Ascending aorta (tissue), 2 donors: ENCODE measurements at regions not wholly inside any gene's neighbourhood (a gene's known extent, or its start where the extent isn't known, plus 50 kb on each side); places are given as distances from the start of the nearest gene placed in this dataset.

Source experiments
- DNase-seq, 2 donors: peaks; one replicate each; pipeline ENCODE4 v3.0.0-alpha.2; 2019; ENCODE audit warnings: low spot score in 2 of 2
- H3K27ac ChIP-seq, 2 donors: fragments of 200-600 bp; sonication (generic); one replicate each; pipeline ENCODE4 v1.5.1; 2016 to 2017; ENCODE audit warnings: mild to moderate bottlenecking in 1 of 2
- H3K27me3 ChIP-seq: fragments of 200-600 bp; sonication (generic); one replicate; pipeline ENCODE4 v1.5.1; 2017
- H3K36me3 ChIP-seq, 2 donors: fragments of 200-600 bp; sonication (generic); one replicate each; pipeline ENCODE4 v1.5.1; 2016
- H3K4me1 ChIP-seq, 2 donors: fragments of 200-600 bp; sonication (generic); one replicate each; pipeline ENCODE4 v1.5.1; 2016 to 2017; ENCODE audit warnings: mild to moderate bottlenecking in 1 of 2
- H3K4me3 ChIP-seq, 2 donors: fragments of 200-600 bp; sonication (generic); one replicate each; pipeline ENCODE4 v1.5.1; 2016 to 2017; ENCODE audit warnings: mild to moderate bottlenecking in 1 of 2
- H3K9me3 ChIP-seq, 2 donors: fragments of 200-600 bp; sonication (generic); one replicate each; pipeline ENCODE4 v1.5.1; 2016
- intact Hi-C: fragments of 100-400 bp; cut with DNase I; formaldehyde crosslinking; loops from one replicate; pipeline ENCODE4 v1.15.1; 2023
- TF ChIP-seq, protein P1 (sequence below), 3 experiments: fragments of 200-600 bp in 2 of 3; fragments of 450-650 bp in 1 of 3; sonication (generic) in 2 of 3; IDR thresholded peaks; one replicate each; pipeline ENCODE4 v1.5.1; 2016 to 2019; ENCODE audit warnings: antibody characterized with exemption in 3 of 3, mild to moderate bottlenecking in 1 of 3, moderate library complexity in 1 of 3

DNA sequence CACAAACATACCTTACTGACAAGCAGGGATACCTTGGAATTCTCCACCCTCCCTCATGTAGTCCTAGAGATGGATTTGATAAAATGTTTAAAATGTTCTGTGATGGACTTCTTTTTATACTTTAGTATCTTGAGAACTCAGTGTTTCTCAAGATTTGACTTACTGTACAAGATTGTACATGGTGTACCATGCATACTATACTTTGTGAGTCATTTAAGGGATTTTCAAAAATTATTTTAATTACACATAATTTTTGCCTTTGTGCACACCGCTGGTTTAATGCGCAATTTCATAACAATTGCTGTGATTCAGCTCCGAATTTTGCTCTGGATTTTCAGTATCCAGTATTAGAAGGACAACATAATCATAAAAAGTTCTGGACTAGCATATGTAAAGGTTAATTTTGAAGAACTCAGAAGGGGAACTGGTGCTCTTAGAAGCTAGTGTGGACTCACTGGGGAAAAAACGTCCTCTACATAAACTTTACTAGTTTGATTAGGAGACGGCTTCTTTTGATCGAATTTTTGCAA is 78.6 kb upstream of the ACSL3 start:
- H3K9me3 ChIP-seq = no peaks in the 10 kb centered on the region
- intact Hi-C loops = no loop called here

DNA sequence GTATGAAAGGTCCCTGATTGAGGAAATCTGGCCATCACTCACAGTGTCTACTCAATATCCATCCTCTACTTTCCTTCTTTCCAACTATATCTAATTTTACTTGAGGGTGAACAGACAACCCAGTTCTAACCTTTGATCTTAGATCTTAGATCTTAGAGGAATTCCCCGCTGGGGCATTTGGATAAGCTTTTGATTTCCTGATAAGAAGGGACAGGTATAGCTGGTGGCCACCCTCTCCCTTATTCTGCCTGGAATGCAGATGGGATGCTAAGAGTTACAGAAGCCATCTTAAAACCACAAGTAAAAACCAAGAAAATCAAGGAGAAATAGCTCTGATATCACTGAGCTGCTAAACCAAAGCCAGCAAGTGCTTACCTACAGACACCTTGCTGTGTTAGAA is 77.2 kb upstream of the ACSL3 start:
- H3K4me3 ChIP-seq = no peak overlapping the region
- H3K27me3 ChIP-seq = no peaks in the 10 kb centered on the region
- intact Hi-C loops = no loop called here
- no peaks in the 10 kb centered on the region for H3K36me3 ChIP-seq
- H3K27ac ChIP-seq = no peak overlapping the region
- TF ChIP-seq, protein P1, sequence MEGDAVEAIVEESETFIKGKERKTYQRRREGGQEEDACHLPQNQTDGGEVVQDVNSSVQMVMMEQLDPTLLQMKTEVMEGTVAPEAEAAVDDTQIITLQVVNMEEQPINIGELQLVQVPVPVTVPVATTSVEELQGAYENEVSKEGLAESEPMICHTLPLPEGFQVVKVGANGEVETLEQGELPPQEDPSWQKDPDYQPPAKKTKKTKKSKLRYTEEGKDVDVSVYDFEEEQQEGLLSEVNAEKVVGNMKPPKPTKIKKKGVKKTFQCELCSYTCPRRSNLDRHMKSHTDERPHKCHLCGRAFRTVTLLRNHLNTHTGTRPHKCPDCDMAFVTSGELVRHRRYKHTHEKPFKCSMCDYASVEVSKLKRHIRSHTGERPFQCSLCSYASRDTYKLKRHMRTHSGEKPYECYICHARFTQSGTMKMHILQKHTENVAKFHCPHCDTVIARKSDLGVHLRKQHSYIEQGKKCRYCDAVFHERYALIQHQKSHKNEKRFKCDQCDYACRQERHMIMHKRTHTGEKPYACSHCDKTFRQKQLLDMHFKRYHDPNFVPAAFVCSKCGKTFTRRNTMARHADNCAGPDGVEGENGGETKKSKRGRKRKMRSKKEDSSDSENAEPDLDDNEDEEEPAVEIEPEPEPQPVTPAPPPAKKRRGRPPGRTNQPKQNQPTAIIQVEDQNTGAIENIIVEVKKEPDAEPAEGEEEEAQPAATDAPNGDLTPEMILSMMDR (IDR thresholded peaks at IDR 0.05) = no peak
- H3K9me3 ChIP-seq = no peaks in the 10 kb centered on the region
- no peak for DNase-seq
- H3K4me1 ChIP-seq = no peaks in the 10 kb centered on the region

More for the DNA sequence above, 78.6 kb upstream of the ACSL3 start:
- no peak overlapping the region for H3K4me3 ChIP-seq
- no peak for DNase-seq
- H3K27ac ChIP-seq = no peak overlapping the region
- H3K27me3 ChIP-seq = no peaks in the 10 kb centered on the region
- H3K36me3 ChIP-seq = no peaks in the 10 kb centered on the region
- H3K4me1 ChIP-seq = no peaks in the 10 kb centered on the region
- TF ChIP-seq, protein P1 (IDR thresholded peaks at IDR 0.05) = no peak

DNA sequence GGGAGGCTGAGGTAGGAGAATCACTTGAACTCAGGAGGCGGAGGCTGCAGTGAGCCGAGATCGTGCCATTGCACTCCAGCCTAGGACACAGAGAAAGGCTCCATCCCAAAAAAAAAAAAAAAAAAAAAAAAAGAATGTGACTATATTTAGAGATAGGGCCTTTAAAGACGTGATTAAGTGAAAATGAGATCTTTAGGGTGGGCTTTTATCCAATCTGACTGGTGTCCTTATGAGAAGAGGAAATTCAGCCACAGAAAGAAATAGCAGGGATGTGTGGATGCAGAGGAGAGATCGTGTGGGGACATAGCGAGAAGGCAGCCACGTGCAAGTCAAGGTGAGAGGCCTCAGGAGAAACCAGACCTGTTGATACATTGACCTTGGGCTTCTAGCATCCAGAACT is 69.9 kb upstream of the ACSL3 start:
- peak overlapping the region in 1 of 2 donors; percentile 72 for H3K27ac ChIP-seq
- H3K27me3 ChIP-seq = no peaks in the 10 kb centered on the region
- no peak overlapping the region for H3K4me3 ChIP-seq
- H3K36me3 ChIP-seq = no peaks in the 10 kb centered on the region
- intact Hi-C loops = loop anchor here (5.0 kb wide), 3 partner anchors 39 to 84 kb away; partner anchors contain the start of gene ACSL3
- DNase-seq = no peak
- no peaks in the 10 kb centered on the region for H3K9me3 ChIP-seq
- TF ChIP-seq, protein P1 (IDR thresholded peaks at IDR 0.05) = no peak
- H3K4me1 ChIP-seq = peaks cover 0 to 13% of the 10 kb centered on the region in 2 donors

DNA sequence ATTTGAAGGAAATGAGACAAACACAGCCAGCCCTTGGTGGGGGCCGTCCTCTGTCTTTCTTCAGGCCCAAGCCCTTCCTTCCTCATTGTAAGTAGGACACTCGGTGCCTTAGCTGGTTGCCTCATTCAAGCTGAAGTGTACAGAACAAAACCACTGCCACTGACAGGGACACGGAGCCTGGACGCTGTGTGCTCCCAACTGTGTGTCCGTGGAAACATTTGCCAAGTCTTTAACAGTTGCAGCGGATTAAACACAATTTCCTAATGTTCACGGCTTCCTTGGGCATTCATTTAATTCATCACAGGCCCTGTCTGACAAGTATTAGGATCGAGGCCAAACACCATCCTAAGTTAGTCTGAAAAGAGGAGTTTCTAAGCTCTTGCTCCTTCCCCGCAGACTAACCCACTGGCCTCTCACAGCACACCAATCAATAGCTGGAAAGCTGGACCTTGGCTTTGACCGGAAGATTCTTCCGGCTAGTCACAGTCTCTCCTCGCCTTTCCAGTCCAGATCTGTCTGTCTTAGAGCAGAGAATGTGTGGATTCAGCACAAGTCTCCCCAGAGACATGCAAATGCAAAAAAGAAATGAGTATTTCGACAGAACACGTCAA is 68.7 kb upstream of the ACSL3 start:
- Histone ChIP-seq H3K27me3 (no peaks in the 10 kb centered on the region), H3K36me3 (no peaks in the 10 kb centered on the region), H3K4me1 (peaks cover 0 to 23% of the 10 kb centered on the region in 2 donors), H3K4me3 (no peak overlapping the region), H3K9me3 (no peaks in the 10 kb centered on the region), H3K27ac (peak overlapping the region; percentile 72 to 85)
- intact Hi-C loops = loop anchor here (5.0 kb wide), 3 partner anchors 40 to 85 kb away; partner anchors contain the start of gene ACSL3
- TF ChIP-seq, protein P1 (IDR thresholded peaks at IDR 0.05) = no peak
- peak; percentile 42 to 84 for DNase-seq

DNA sequence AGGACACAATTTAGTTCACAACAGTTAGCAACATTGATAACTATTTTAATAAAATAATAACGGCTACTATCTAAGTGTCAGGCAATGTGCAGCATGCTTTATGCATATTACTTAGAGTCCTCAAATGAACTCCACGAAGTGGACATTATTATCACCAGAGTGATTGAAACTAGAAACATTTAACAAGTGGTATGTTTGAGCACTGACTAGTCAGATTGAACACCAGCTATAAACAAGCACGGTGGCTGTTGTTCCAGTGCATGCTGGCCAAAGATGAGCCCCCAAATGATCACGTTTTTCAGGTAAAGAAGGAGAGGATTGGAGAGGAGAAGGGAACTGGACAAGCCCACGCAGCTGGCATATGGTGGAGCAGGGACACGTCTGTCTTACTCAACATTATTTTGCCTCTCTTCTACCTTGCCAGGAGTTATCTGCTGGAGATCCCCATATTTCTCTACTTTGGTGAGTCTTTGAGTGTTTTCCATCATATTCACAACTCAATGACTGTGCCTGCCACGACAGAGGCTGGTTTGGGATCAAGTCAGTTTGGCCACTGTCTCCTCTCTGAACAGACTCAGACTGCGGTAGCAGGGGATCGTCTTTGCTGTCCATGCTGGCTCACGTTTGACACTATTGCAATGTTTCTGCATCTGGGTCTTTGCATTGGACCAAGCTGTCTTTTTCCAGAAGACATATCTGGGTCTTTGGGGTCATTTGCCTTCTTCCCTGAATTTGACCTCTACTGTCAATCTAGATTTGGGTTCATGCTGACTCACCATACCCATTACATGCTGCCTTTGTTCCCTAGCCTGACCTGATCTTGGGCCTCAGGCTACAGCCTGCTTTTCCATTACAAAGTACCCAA is 66.0 kb upstream of the ACSL3 start:
- Histone ChIP-seq H3K9me3 (no peaks in the 10 kb centered on the region), H3K36me3 (no peaks in the 10 kb centered on the region), H3K4me3 (no peak overlapping the region), H3K4me1 (peaks cover 0 to 30% of the 10 kb centered on the region in 2 donors), H3K27me3 (no peaks in the 10 kb centered on the region), H3K27ac (peak overlapping the region in 1 of 2 donors; percentile 2)
- no peak for DNase-seq
- intact Hi-C loops = loop anchor here (5.0 kb wide), 3 partner anchors 43 to 88 kb away; partner anchors contain the start of gene ACSL3
- TF ChIP-seq, protein P1 (IDR thresholded peaks at IDR 0.05) = no peak
